GM18858 (cell line): ENCODE measurements at regions not wholly inside any gene's neighbourhood (a gene's known extent, or its start where the extent isn't known, plus 50 kb on each side); places are given as distances from the start of the nearest gene placed in this dataset.
A peak's percentile ranks its signal among the peaks of the same experiment; 100 is the strongest.

Experiments
- ATAC-seq: cut with Tn5 transposase; IDR thresholded peaks from one replicate; pipeline ENCODE4 v1.9.1; 2021; ENCODE audit not compliant: unreplicated experiment

DNA sequence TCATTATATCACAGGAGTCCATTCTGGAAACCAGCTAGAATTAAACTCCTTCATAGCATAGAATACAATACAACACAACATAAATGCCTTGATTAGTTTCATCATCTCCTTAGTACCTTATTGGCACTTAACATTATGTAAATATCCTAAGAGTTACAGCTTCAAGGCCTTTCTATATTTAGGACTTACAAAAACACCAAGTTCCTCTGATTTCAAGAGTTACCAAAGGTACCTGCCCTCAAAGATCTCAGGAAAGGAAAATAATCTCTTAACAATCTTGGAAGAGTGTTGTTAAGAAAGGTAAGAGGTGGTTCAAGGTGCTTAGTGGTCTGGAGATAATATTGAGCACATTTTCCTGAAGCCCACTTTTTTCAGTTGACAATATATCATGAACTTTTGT is 477.7 kb downstream of the IGSF11 start:
- no peak for ATAC-seq

DNA sequence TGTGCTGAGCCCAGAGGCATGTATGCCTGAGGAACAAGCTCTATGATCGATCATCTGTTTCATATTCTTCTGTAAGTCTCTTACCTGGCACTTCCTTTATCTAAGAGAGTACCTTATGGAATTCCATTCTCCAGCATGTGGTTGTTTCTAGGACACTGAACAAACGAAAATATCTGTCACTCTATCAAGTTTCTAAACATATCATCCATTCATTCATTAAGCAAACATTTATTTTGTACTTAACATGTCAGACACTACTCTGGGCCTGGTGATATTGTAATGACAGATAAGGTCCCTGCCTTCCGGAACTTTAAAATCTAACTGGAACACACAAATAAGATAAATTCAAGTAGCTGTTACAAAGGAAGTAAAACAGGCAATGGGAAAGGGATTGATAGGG is 477.1 kb downstream of the IGSF11 start:
- no peak for ATAC-seq

DNA sequence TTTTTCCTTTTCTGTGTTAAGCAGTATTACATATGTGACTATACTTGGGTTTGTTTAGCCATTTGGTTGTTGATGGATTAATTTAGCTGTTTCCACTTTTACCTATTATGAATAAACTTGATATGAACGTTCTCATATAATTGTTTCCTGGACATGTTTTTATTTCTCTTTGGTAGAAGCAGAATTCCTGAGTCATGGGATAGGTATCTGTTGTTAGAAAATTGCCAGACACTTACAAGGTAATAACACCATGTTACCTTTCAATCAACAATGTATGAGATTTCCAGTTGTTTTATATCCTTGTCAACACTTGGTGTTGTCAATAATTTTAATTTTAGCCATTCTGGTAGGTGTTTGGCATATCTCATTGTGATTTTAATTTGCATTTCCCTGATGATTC is 475.4 kb downstream of the IGSF11 start:
- ATAC-seq: no peak

DNA sequence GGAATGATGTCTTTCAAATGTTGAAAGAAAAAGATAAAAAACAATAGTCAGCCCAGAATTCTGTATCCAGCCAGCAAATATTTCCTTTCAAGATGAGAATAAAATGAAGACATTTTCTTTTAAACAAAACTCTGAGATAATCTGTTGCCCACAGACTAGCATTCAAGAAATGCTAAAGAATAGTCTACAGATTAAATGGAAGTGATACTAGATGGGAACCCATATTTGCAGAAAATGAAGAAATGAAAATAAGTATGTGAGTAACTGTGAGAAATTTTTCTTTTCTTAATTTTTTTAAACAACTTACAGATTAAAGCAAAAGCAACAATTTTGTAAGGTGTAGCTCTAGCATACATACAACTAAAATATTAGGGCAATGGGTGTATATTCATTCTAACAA is 469.8 kb downstream of the IGSF11 start:
- no peak for ATAC-seq

DNA sequence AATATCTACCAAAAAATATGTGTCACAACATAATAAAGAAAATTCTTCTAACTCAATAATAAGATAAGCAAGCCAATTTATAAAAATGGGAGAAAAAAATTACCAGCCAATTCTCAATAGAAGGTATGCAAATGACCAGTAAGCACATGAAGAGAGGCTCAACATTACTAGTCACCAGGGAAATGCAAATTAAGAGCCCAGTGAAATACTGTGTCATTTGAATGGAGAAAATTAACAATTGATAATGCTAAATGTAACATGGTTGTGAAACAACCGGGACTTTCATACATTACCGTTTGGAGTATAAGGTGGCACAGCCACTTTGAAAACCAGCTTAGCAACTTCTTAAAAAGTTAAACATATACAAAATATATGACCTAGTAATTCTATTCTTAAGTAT is 460.7 kb downstream of the IGSF11 start:
- no peak for ATAC-seq

DNA sequence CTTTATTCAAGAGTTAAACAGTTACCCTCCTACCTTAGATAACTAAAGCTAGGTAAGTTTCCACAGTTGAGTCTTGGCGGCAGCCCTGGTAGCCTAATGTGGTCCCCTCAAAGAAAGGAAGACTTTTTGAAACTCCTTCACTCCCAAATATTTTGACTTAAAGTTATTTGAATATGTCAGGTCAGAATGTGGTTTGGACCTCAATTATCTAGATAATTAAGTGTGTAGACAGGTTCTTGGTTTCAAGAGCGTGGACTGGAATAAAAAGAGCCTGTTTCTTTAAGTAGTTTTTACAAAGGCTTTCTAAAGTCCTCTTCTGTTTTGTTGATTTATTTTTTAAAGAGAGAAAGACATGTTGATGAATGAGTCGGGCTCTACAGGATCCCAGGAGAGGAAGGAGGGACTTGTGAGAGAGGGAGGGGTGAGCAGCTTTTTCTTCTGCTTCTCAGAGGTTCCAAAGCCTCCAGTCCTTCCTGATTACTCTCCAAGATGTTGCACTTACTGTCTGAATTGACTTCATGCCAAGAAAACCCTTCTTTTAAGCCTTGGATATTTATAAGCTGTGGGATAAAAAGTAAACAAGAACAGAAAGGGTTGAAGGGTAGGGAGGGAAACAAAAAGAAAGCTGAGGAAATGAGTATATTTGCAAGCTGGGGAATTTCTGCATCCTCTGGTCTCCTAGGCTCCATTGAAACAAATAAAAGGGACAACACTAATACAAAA is 457.4 kb downstream of the IGSF11 start:
- ATAC-seq: no peak

DNA sequence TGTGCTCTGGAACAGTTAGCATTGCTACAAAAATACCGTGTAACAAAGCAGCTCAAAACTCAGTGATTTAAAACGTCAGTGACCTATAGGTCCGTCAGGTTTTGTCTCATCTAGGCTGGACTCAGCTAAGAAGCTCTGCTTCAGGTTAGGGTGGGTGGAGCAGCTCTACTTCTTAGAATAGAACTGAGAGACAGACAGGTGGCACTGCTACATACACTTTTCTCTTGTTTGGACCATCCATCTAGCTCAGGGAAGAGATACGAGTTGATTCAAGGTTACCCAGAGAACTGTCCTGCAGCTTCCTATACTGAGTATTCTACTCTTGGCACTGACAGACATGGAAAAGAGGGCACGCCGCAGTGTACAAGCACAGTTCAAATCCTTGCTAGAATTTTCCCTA is 456.1 kb downstream of the IGSF11 start:
- ATAC-seq: no peak

DNA sequence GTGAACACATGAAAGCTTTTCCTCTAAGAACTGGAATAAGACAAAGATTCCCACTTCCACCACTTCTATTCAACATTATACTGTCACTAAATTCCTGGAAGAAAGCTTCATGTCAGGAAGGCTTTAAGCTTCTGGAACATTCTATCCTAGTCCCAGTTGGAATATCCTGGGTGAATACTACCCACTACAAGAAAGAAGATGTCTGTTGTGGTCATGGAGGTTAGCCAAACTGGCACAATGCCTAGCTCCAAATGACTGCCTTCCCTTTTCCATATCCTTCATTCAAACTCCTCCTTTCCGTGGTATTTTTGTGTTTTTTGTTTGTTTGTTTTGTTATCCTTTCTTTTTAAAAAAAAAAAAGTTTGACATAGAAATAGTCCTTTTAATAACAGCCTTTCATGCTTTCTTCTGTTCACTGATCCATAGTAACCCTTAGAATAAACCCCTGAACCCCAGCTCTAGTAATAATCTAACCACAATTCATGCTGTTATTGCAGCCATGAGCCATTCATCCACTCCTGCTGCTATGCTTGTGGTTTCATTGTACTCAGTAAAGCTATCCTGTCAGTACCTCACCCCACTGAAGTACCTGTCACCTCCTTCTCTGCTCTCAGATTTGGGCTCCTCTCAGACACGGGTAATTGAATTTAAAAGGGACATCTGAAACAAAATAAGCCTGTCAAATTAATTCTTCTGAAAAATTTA is 447.5 kb downstream of the IGSF11 start:
- ATAC-seq: no peak

DNA sequence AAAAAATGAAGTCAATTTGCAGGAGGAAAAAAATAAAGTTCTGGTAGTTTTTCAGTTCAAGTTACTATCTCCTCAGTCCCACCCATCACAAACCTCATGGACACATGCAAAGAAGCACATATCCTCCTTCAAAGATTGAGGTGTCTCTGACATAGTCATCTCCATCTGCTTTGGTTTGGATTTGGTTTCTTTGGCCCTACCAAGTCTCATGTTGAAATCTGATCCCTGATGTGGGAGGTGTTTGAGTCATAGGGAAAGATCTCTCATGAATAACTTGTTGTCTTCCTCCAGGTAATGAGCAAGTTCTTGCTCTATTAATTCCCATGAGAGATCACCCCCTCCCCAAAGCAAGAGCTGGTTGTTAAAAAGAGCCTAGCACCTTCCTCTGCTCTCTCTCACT is 446.8 kb downstream of the IGSF11 start:
- ATAC-seq: no peak

DNA sequence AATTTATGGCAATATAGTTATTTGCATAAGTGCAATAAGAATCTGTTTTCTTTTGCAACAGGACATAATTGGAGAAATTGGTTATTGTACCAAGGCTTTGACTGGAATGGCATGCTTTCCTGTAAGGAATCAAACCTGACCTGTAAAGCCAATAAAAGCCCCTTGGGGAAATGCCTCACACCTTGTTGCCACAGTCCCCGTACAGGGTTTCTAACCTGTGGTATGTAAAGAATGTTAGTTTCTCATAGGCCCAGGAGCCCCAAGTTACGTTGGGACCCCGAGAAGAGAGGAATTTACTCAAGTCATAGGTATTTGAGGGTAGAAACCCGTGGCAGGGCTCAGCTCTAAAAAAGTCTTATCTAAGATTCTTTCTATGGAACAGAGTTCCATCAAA is 441.4 kb downstream of the IGSF11 start:
- no peak for ATAC-seq

DNA sequence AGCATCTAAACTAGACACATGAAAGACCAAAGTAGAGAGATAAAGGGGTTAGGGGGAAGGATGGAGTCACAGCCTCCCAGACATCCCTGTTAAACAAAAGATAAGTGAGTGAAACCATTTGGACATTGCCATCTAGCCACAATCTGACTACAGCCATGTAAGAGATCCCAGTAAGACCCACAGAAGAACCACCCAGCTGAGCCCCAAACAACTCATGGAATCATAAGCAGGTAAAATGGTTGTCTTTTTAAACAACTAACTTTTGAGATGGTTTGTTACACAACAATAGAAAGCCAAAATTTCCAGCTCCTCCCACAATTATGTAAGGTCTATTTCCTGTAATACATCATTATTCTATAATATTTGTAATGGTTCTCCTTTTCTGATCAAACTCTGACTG is 437.5 kb downstream of the IGSF11 start:
- no peak for ATAC-seq

DNA sequence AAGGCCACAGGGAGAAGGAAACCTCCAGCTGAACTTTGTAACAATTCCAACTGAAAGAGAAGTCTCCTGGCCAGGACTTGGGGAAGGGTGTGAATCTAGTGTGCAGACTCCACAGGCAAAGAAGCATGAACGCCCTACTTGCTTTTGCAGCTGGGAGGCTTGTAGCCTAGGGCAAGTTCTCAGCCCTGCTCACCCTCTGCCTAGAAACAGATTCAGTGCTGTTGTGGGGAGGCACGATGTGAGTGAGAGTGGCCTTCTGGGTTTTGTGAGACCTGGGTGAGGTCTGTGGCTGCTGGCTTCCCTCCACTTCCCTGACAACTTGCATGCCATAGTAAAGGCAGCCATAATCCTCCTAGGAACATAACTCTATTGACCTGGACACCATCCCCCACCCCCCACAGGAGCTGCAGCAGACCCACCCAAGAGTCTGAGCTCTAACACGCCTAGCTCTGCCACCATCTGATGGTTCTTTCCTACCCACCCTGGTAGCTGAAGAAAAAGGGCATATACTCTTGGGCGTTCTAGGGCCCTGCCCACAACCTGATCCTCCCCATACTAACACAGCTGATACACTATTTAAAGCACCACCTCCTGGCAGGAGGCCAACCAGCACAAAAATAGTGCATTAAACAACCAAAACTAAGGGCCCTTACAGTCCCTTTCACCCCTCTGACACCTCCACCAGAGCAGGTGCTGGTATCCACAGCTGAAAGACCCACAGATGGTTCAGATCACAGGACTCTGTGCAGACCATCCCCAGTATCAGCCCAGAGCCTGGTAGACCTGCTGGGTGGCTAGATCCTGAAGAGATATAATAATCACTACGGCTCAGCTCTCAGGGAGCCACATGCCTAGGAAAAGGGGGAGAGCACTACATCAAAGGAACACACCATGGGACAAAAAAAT is 426.5 kb downstream of the IGSF11 start:
- ATAC-seq: no peak

DNA sequence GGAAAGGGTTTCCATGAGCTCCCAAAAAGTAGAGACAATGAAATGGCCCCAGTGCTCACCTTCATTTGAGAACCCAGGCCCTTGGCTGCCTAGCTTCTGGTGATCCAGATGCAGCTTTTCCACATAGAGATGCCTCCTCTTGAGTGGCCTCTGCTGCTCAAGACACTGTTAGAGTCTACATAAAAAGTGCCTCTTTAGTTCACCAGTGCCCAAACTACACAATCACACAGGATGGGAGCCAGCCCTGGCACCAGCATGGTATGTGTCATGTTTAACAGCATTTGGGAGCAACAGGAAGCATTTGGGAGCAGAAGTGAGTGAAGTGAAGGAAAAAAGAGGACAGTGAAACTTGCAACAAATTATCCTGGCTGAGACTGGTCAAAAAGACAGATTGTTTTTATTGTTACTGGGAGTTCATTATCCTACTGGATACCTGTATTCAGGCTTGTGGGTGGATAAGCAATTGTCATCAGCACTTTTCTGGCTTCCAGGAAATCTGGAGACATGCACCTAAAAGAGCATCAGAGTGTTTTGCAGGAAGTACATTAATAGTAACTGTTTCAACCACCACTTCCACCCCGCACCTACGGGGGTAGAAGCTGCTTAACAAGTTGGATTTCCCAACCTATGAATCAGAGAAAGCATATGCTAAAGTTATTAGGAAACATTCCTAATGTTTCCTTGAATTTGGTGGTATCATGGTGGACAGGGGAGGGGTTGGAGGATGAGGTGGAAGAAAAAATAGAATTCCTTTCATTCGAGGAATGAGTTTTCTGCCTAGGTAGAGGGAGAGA is 416.2 kb downstream of the IGSF11 start:
- no peak for ATAC-seq

DNA sequence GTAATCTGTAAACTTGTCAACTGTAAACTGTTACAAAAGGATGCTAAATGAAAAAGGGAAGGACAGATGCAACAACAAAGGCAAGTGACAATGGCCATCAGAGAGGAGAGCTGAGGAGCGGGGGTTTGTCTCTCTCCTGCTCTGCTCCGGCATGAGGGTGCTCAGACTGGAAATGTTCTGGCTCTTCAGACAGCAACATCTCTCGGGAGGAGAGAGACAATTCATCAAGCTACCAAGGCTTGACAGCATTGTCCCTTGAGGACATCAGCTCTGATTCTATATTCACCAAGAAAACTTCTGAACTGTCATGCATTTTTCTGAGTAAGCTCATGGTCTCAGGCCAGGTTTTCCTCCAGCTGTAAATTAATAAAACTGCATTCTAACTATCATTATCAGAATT is 408.2 kb downstream of the IGSF11 start:
- no peak for ATAC-seq

DNA sequence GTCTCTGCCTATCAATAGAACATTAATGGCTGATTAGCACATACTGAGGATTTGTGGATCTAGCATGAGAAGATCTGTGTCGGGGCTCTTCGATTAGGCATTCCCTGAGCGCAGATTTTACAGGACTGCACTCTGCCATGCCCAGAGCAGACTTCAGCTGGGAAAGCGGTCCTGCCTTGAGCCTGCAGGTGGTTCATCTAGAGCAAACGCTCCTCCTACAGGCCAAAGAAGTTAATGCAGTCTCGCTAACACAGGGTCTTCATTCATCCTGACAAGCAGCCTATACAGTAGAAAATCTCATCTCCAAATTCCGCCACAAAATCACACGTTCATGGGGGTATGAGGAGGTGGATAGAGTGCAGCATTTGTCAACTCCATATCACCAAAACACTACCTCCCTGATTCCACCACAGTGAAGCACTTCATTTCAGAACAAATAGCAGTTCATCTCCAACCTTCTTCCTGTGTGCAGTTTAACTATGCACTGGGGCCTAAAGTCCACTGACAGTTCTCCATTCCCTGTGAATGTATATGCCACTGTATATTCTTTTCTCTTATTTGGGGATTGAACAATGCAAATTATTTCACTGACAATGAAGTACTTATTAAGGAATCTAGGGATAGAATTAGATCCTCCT is 405.8 kb downstream of the IGSF11 start:
- peak; percentile 99 for ATAC-seq

DNA sequence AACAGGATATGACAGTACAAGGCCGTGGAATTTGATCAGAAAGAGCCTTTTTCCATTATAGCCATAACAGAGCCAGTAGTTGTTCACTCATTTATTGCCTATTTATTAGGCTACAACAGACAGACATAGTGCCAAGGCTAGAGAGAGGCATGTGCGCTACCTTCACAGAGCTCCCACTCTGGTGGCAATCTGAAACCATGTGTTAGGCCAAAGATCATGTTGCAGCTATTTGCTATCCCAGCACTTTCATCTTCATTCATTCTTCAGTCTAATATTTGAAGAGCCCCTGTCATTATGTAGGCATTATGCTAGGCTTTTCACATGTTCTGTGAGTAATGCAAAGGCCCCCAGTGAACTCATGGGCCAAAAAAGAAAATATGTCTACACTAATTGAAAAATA is 404.8 kb downstream of the IGSF11 start:
- ATAC-seq: no peak

DNA sequence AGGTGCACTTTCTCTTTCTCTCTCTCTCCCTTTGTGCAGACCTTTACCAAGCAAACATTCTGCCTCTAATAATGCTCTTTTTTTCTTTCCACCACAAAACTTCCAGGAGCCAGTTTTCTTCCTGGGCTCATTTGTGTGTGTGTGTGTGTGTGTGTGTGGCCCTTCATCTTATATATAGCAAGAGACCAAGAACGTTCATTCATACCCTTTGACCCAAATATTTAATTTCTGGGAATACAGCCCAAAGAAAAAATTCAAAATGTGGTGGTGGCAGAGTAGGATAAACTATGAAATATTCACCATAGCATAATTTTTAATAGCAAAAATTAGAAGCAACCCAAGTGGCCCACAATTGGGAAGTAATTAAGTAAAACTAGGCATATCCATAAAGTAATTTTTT is 398.9 kb downstream of the IGSF11 start:
- ATAC-seq: no peak

DNA sequence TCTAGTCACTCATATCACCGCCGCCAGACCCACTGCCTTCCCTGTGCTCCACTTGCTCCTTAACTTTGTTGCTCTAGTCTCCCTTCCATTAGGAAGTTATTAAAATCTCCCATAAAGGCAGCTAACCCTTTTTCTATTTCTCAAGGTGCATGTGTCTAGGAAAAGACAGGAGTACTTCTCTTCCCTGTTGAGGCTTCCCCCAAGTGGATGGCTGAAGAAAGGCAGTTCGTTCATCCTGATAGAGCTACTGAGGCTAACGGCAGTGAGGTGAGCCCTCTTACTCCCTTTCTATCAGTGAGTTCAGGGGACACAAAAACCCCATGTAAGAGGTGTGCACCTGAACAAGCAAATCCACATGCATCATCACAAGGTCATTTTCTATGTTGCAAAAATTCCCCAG is 397.8 kb downstream of the IGSF11 start:
- no peak for ATAC-seq

DNA sequence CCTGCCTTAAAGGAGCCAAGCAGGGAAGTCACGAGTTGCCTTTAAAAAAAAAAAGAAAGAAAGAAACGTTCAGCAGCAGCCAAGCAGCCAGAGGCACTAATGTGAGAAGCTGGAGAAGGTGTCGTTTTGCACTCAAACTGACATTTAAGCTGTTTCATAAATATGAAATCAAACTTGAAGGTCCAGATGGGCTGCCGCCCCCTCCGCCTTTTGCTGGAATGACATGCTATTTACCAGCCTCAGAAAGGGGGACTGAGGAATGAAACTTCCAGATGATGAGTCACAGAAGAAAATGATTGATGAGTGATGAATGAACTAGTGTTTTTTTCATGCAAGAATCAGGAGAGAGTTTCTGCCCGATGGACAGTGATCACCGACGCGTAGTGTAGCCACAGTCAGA is 396.8 kb downstream of the IGSF11 start:
- no peak for ATAC-seq

DNA sequence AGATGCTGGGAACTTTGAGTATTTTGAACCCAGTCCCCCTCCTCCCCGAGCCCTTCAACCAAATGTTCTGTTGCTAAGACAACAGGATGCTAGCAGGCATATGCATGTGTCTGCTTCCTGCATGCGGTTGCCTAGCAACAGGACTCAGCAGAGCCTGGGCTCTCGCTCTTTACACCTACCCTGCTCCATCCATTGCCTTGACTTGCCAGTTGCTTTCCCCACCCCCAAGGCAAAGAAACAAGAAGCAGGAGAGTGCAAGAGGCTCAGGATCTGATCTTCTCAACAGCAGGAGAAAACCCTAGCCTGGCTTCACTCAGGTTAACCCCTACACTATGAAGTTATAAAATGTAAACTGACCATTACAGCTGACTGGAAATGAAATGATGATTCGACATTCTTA is 393.0 kb downstream of the IGSF11 start:
- peak; percentile 73 for ATAC-seq

DNA sequence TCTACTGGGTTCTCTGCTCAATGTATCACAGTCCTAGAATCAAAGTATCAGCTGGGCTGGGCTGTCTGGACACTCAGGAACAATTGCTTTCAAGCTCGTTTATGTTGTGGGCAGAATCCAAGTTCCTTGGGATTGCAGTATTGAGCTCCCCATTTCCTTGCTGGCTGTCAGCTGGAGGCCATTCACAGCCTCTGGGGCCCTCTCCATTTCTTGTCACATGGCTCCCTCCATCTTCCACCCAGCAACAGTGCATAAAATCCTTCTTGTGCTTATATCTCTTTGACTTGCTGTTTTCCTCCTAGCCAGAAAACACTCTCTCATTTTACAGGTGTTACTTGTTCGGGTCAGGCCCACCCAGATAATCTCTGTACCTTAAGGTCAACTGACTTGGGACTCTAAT is 363.5 kb downstream of the IGSF11 start:
- ATAC-seq: no peak
